Suppressor macrophage (primary cell): ENCODE measurements at regions not wholly inside any gene's neighbourhood (a gene's known extent, or its start where the extent isn't known, plus 50 kb on each side); places are given as distances from the start of the nearest gene placed in this dataset.

Experiments
- DNase-seq, 4 experiments: peaks; one replicate each; pipeline ENCODE4 v3.0.0-alpha.2; 2020 to 2022

GRCh38 chr5:172569861-172570558, 71.1 kb upstream of the NEURL1B start:
- DNase-seq, result no peak

GRCh38 chr5:172568308-172568910, 72.7 kb upstream of the NEURL1B start:
- no peak for DNase-seq

DNA sequence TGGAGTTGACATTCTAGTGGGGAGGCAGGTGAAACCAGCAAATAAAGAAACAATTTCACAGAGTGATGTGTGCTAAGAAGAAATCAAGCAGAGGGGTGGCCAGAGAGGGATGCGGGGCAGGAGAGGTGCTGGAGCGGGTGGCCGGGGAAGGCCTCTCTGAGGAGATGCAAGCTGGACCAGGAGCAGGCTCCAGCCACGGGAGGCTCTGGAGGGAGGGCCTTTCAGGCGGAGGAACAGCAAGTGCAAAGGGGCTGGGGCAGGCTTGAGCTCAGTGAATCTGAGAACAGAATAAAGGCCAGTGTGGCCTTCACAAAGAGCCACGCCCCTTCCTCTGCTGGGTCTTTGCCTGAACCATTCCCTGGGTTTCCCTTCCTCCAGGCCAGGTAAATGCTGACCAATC, 73.2 kb upstream of the NEURL1B start:
- no peak for DNase-seq

DNA sequence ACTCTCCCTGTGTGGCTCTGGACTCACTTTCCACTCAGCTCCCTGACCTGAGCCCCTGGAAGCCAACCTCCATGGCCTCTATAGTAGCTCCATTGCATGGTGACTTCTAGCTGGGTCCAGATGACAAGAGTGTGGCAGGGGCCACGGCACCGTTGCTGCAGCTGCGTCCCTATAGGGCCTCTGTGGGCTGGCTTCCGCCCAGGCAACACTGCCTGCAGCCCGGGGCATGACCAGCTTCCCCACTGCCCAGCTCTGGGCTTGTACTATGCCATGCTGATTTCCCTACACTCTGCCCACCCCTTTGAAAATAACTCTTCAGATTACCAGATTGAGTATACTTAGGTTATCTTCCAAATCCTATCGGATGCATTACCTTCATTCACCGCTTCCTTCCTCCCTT, 73.8 kb upstream of the NEURL1B start:
- no peak for DNase-seq

GRCh38 chr5:172565931-172566665, 75.0 kb upstream of the NEURL1B start:
- DNase-seq, result no peak

GRCh38 chr5:172565455-172565854, 75.6 kb upstream of the NEURL1B start:
- DNase-seq, result no peak

- no peak for DNase-seq
These were observed 76.2 kb upstream of the NEURL1B start for GRCh38 chr5:172564883-172565282.

- DNase-seq, result no peak
These were observed 76.9 kb upstream of the NEURL1B start for GRCh38 chr5:172564188-172564587.

DNA sequence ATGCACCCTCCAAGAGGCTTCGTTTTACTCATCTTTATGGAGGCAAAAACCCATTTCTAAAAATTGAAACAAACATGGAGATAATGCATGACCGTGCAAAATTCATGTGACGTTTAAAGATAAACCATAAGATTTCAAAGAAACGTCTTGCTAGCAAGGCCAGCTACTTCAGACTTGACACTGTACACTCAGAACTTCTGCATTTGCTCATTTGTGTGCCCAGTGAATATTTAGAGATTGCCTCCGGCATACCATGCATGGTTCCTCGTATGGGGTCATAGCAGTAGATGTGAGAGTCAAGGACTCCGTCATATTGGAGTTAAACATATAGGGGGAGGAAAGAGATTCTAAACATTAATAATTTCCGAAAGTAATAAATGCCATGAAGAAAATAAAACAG, 78.6 kb upstream of the NEURL1B start:
- DNase-seq, result no peak

- no peak for DNase-seq
These were observed 79.9 kb upstream of the NEURL1B start for GRCh38 chr5:172561151-172561550.

DNA sequence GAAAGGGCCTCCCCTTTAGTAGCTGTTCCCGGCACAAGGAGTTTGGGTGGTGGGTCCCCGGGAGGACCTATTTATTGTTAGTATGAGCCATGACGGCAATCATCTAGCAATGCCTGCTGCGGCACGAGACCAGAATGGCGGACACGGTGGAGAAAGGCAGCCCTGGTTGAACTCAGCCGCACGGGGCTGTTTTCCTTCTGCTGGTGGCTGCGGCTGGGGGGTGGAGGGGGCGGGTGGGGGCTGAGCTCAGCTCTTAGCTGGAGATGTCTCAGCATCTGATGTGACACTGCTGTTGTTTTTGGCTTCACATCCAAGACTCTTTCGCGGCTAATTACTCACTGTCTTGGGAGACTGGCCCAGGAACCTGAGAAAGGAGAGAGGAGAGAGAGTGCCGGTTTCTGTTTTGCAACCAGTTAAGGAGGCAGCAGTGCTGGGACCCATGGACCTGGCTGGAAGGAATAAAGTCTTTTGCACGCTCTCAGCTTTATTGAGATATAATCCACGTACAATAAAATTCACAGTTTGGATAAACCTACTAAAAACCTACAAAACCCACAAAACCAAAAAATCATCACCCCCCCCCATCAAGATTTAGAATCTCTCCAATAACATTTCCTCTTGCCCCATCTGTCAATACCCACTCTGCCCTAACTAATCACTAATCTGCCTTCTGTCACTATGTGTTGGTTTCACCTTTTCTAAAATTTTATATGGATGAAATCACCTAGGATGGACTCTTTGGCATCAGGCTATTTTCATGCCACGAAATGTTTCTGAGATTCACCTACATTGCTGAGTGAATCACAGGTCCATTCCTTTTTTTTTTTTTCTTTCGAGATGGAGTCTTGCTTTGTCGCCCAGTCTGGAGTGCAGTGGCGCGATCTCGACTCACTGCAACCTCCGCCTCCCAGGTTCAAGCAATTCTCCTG, 81.8 kb upstream of the NEURL1B start:
- no peak for DNase-seq

DNA sequence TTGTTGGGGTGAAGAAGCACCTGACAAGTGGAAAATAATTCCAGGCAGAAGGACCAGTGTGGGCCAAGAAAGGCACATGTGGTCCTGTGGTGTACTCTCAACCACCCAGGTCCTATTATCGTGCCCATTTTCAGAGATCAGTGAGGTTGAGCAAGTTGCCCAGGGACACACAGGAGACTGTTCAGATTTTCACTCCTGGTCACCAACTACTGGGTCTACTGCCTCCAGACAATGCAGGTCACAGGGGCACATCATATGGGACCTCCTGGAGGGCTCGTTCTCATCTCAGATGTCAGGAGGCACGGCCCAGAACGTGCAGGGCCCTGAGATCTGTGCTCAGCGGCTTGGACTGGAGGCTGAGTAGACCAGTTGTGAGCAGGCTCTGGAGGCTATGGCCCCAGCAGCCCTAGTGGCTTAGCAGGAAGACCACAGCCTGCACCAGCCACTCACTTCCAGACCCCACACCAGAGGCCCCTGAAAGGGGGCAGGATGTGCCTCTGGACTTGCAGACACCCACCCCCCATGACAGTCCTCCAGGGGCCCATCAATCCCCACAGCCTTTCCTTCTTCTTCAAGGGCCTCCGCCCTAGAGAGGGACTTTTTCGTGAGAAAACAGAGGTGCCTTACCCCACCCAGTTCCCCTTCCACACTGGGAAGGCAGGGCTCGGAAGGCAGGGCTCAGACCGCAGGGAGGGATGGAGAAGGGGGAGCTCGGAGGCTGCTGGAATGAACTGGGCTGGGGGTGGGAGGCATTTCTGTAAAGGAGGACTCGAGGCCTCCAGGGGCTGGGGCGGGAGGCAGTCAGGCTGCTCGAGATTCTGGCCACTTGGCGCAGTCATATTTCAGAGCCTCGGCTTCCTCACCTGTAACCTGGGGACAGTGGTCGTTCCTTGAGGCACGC, 82.7 kb upstream of the NEURL1B start:
- no peak for DNase-seq

- no peak for DNase-seq
These were observed 84.0 kb upstream of the NEURL1B start for GRCh38 chr5:172556971-172557461.

DNA sequence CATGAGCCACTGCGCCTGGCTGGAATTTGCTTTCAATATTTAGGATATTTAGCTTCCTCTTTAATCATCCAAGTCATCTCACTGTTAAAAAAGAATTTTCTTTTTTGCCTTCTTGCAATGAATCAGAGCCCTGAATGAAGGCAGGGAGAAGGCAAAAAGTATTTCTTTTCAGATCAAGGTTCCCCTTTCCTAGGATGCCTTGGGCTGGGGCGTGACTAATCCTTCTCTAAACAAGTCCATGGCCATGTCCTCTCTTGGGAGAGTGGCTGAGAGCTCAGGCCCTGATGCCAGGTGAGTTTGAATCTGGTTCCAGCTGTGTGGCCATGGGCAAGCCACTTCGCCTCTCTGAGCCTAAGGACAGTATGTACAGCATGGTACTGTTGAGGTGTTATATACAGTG, 84.8 kb upstream of the NEURL1B start:
- DNase-seq, result peak in 2 of 4 experiments; percentile 6 to 12

- DNase-seq, result no peak
These were observed 86.5 kb upstream of the NEURL1B start for GRCh38 chr5:172554562-172554961.

DNA sequence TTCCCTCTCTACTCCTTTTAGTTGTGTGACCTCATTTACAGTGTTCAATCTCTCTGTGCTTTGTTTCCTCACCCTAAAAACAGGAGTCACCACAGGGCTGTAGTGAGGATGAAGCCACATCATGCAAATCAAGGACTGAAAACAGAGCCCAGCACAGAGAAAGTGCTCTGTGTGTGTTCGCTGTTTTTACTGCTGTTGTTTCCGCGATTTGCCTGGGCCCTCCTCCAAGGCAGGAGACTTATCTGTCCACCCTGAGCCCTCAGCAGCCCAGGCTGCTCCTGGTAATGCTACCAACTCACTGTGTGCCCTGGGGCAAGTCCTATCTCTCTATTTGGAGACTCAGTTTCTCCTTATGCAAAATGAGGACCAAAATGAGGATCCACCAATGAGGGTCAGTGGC, 87.2 kb upstream of the NEURL1B start:
- DNase-seq, result no peak

- DNase-seq, result no peak
These were observed 87.9 kb upstream of the NEURL1B start for GRCh38 chr5:172553167-172553566.

DNA sequence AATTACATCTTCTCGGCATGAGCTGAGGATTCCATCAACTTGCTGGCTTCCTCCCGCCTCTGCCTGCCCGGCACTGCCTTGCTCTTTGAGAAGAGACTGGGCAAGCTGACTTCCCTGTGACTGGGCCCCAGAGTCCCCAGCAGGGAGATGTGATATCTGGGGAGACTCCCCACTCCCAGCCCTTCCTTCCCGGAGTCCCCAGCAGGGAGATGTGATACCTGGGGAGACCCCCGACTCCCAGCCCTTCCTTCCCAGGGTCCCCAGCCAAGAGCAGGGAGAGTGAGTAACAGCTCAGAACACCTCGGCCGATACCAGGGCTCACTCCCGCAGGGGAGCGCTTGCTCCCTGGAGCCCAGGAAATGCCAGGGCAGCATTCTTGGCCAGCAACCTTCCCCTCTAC, 90.1 kb upstream of the NEURL1B start:
- no peak for DNase-seq

- DNase-seq, result peak in 1 of 4 experiments; percentile 8
These were observed 90.8 kb upstream of the NEURL1B start for GRCh38 chr5:172550096-172550765.

- no peak for DNase-seq
These were observed 91.4 kb upstream of the NEURL1B start for GRCh38 chr5:172549696-172550095.
